SK-N-SH (cell line): ENCODE measurements at regions not wholly inside any gene's neighbourhood (a gene's known extent, or its start where the extent isn't known, plus 50 kb on each side); places are given as distances from the start of the nearest gene placed in this dataset.

Experiments
- CTCF ChIA-PET: fragments of 300-600, 350-600 bp; formaldehyde crosslinking; extraction: SDS; loops from one replicate; lab custom pipeline; 2021; lab: Yijun Ruan, JAX
- POLR2A ChIA-PET: fragments of 350-600 bp; sonication (Branson Sonifier 250); formaldehyde crosslinking; extraction: SDS; loops from one replicate; lab custom pipeline; 2020; ENCODE audit warnings: antibody characterized with exemption, inconsistent platforms; lab: Yijun Ruan, JAX
- DNase-seq: peaks from one replicate; pipeline ENCODE4 v3.0.0; 2012
- H2AFZ ChIP-seq: fragments of 200-600 bp; sonication (generic); 2 replicates; pipeline ENCODE4 v1.8.1; 2016; ENCODE audit warnings: antibody characterized with exemption, mild to moderate bottlenecking, low read depth
- H3F3A ChIP-seq: fragments of 200-600 bp; sonication (generic); replicated peaks from 2 replicates; pipeline ENCODE3; 2016; ENCODE audit warnings: antibody characterized with exemption, mild to moderate bottlenecking; ENCODE audit not compliant: insufficient read depth
- H3K27ac ChIP-seq, 2 experiments: fragments of 200-500 bp in 1 of 2; fragments of 200-600 bp in 1 of 2; sonication (Bioruptor generic) in 1 of 2; sonication (generic), shearing (Covaris generic) in 1 of 2; 2 replicates each; pipeline versions ENCODE4 v1.5.1 to v1.6.1; 2014 to 2016; ENCODE audit warnings: low read depth in 2 of 2, inconsistent platforms in 1 of 2, low read length in 1 of 2, mild to moderate bottlenecking in 1 of 2, mixed read lengths in 1 of 2
- H3K27me3 ChIP-seq: fragments of 200-600 bp; sonication (generic), shearing (Covaris generic); 2 replicates; pipeline ENCODE4 v1.6.1; 2016; ENCODE audit warnings: mixed run types; ENCODE audit not compliant: insufficient read depth
- H3K36me3 ChIP-seq, 2 experiments: fragments of 200-500 bp in 1 of 2; fragments of 200-600 bp in 1 of 2; sonication (Bioruptor generic) in 1 of 2; sonication (generic) in 1 of 2; replicated peaks in 1 of 2; 2 replicates each; pipeline versions ENCODE3 to v1.5.1; 2014 to 2016; ENCODE audit warnings: low read length in 1 of 2, mild to moderate bottlenecking in 1 of 2; ENCODE audit not compliant: insufficient read depth in 2 of 2, control insufficient read depth in 1 of 2
- H3K4me1 ChIP-seq, 2 experiments: fragments of 200-500 bp in 1 of 2; fragments of 200-600 bp in 1 of 2; sonication (Bioruptor generic) in 1 of 2; sonication (generic), shearing (Covaris generic) in 1 of 2; 2 replicates each; pipeline versions ENCODE4 v1.5.1 to v1.6.1; 2014 to 2016; ENCODE audit warnings: low read depth in 1 of 2, low read length in 1 of 2, mixed run types in 1 of 2; ENCODE audit not compliant: insufficient read depth in 2 of 2, control insufficient read depth in 1 of 2
- H3K4me2 ChIP-seq: fragments of 200-600 bp; sonication (generic), shearing (Covaris generic); 2 replicates; pipeline ENCODE4 v1.6.1; 2017; ENCODE audit warnings: mixed run types
- H3K4me3 ChIP-seq, 2 experiments: fragments of 200-500 bp in 1 of 2; fragments of 200-600 bp in 1 of 2; sonication (Bioruptor generic) in 1 of 2; sonication (generic), shearing (Covaris generic) in 1 of 2; 2 replicates each; pipeline versions ENCODE4 v1.5.1 to v1.8.1; 2014 to 2016; ENCODE audit warnings: low read depth in 2 of 2, inconsistent platforms in 1 of 2, low read length in 1 of 2, mild to moderate bottlenecking in 1 of 2, mixed read lengths in 1 of 2, moderate library complexity in 1 of 2
- H3K79me2 ChIP-seq: fragments of 200-600 bp; sonication (generic); 2 replicates; pipeline ENCODE4 v1.8.1; 2017; ENCODE audit warnings: mild to moderate bottlenecking; ENCODE audit not compliant: insufficient read depth
- H3K9ac ChIP-seq: fragments of 200-600 bp; sonication (generic); 2 replicates; pipeline ENCODE4 v1.6.1; 2017; ENCODE audit warnings: mixed run types
- H3K9me2 ChIP-seq: fragments of 200-600 bp; sonication (generic); 2 replicates; pipeline ENCODE4 v1.6.1; 2017; ENCODE audit warnings: mixed run types
- H3K9me3 ChIP-seq: fragments of 200-600 bp; sonication (generic); 2 replicates; pipeline ENCODE4 v1.6.1; 2017; ENCODE audit warnings: mixed run types, mild to moderate bottlenecking, moderate library complexity
- H4K20me1 ChIP-seq: fragments of 200-600 bp; sonication (generic); 2 replicates; pipeline ENCODE4 v1.6.1; 2017; ENCODE audit warnings: mild to moderate bottlenecking, mixed run types; ENCODE audit not compliant: insufficient read depth
- CTCF ChIP-seq: fragments of 200-600 bp; sonication (generic); IDR thresholded peaks from 2 replicates; pipeline ENCODE4 v1.6.1; 2017; ENCODE audit warnings: antibody characterized with exemption, mild to moderate bottlenecking, moderate library complexity
- REST ChIP-seq: IDR thresholded peaks from 2 replicates; pipeline ENCODE4 v1.6.1; 2012; ENCODE audit warnings: mild to moderate bottlenecking, low read depth, low read length, moderate library complexity
- RXRA ChIP-seq: IDR thresholded peaks from 2 replicates; pipeline ENCODE4 v1.4.0; 2012; ENCODE audit warnings: low read depth, mild to moderate bottlenecking, borderline replicate concordance
- SMC3 ChIP-seq: IDR thresholded peaks from 2 replicates; pipeline ENCODE4 v1.6.1; 2012; ENCODE audit warnings: low read depth, low read length, improper control_type of control experiment
- USF1 ChIP-seq: IDR thresholded peaks from 2 replicates; pipeline ENCODE4 v1.4.0; 2012; ENCODE audit warnings: low read depth, borderline replicate concordance
- WGBS: methylation state at CpG from one replicate; pipeline ENCODE4 v1.1.6; 2017; ENCODE audit warnings: low lambda C conversion rate; 5-methylcytosine and 5-hydroxymethylcytosine counted together

DNA sequence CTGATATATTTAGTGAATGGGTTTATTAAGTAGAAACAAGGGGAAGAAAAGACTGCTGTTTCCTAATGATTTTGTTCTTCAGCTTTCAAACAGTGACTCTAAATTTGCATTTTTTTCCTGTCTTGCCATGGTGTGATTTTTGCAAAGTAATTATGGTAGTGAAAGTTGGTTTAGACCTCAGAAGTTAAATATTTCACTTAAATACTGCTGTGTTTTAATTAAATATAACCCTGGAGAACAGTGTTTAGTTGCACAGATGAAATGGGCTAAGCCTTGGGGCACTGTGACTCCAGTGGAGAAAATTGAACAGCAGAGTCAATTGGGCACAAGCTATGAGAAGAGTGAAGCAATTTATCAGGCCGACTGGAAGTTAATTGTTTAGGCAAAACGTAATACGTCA lies 111.1 kb upstream of the MCHR2 start:
- Histone ChIP-seq H3K4me2 (no peak overlapping the region), H2AFZ (no peak overlapping the region), H3K79me2 (no peaks in the 10 kb centered on the region), H3K27me3 (peaks cover 41% of the 10 kb centered on the region), H3K9me3 (no peaks in the 10 kb centered on the region), H3F3A (no peaks in the 10 kb centered on the region), H4K20me1 (no peaks in the 10 kb centered on the region), H3K4me3 (no peak overlapping the region), H3K9ac (no peak overlapping the region), H3K27ac (no peak overlapping the region), H3K9me2 (no peaks in the 10 kb centered on the region), H3K36me3 (no peaks in the 10 kb centered on the region), H3K4me1 (no peaks in the 10 kb centered on the region)
- ChIA-PET POLR2A (no interaction called here), CTCF (interaction anchor here (2.6 kb wide), 1 partner anchor 11 kb away, joined by 9 read pairs; no protein-coding TSS in a partner anchor)
- no peak for DNase-seq
- TF ChIP-seq SMC3 (no peak), RXRA (no peak), CTCF (no peak), REST (no peak)
- WGBS = 10% methylated on average over 3 of the region's 3 CpGs

DNA sequence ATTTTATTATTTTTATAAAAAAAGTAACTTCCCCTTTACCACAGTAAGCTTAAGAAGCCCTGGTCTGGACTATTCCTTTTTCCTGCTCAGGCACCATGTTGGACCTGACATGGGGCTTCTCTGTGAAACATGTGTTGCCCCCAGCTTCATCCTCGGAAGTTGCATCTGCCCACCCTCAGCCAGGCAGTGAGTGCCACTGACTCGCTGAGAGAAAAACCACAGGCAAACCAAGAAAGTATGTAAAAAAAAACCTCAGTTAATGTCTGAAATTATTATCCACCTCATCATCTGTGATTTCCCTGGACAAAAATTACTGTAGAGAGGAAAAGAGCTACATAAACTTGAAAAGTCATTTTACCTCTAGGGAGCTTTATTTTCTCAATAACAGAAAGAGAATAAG lies 109.9 kb upstream of the MCHR2 start:
- TF ChIP-seq USF1 = no peak
- ChIA-PET POLR2A (no interaction called here), CTCF (interaction anchor here (0.9 to 2.6 kb wide), 3 partner anchors 13 to 355 kb away, joined by 3 to 9 read pairs (median 9); no protein-coding TSS in a partner anchor)
- H3K27me3 ChIP-seq = peaks cover 32% of the 10 kb centered on the region; the same call in 1 of the 2 replicates
- H3F3A ChIP-seq = no peaks in the 10 kb centered on the region
- H3K4me2 ChIP-seq = no peak overlapping the region
- no peaks in the 10 kb centered on the region for H4K20me1 ChIP-seq
- no peaks in the 10 kb centered on the region for H3K9me3 ChIP-seq
- H3K4me1 ChIP-seq = no peaks in the 10 kb centered on the region
- no peaks in the 10 kb centered on the region for H3K79me2 ChIP-seq
- H3K36me3 ChIP-seq = no peaks in the 10 kb centered on the region
- no peak overlapping the region for H2AFZ ChIP-seq
- DNase-seq = no peak
- no peak overlapping the region for H3K9ac ChIP-seq
- H3K4me3 ChIP-seq = no peak overlapping the region
- H3K9me2 ChIP-seq = no peaks in the 10 kb centered on the region
- WGBS = 10% methylated on average over 2 of the region's 2 CpGs
- no peak overlapping the region for H3K27ac ChIP-seq
